Testis (tissue), 2 donors: ENCODE measurements at regions not wholly inside any gene's neighbourhood (a gene's known extent, or its start where the extent isn't known, plus 50 kb on each side); places are given as distances from the start of the nearest gene placed in this dataset.

Experiments
- DNase-seq: peaks from one replicate; pipeline ENCODE4 v3.0.0-alpha.2; 2019
- H3K27ac ChIP-seq, 2 donors: fragments of 200-600 bp; sonication (generic); one replicate each; pipeline ENCODE4 v1.5.1; 2019
- H3K27me3 ChIP-seq: fragments of 200-600 bp; sonication (generic); one replicate; pipeline ENCODE4 v1.5.1; 2019
- H3K36me3 ChIP-seq: fragments of 200-600 bp; sonication (generic); one replicate; pipeline ENCODE4 v1.5.1; 2017; ENCODE audit warnings: low read depth; ENCODE audit errors: missing control alignments
- H3K4me1 ChIP-seq: fragments of 200-600 bp; sonication (generic); one replicate; pipeline ENCODE4 v1.5.1; 2019
- H3K4me3 ChIP-seq, 2 donors: fragments of 200-600 bp; sonication (generic); one replicate each; pipeline ENCODE4 v1.5.1; 2017 to 2019
- H3K9me3 ChIP-seq: fragments of 200-600 bp; sonication (generic); one replicate; pipeline ENCODE4 v1.5.1; 2017
- POLR2A ChIP-seq: fragments of 450-650 bp; IDR thresholded peaks from one replicate; pipeline ENCODE4 v1.6.1; 2017; ENCODE audit warnings: antibody characterized with exemption, mild to moderate bottlenecking, moderate library complexity
- WGBS, 2 donors: methylation state at CpG; one replicate each; pipeline ENCODE4 v1.1.5; 2018; 5-methylcytosine and 5-hydroxymethylcytosine counted together
- intact Hi-C: fragments of 100-400 bp; cut with DNase I; formaldehyde crosslinking; loops from one replicate; pipeline ENCODE4 v1.15.1; 2023; ENCODE audit warnings: low total_unique reads
- TF ChIP-seq, protein P1 (sequence below), 3 experiments: fragments of 450-650 bp in 2 of 3; fragments of 200-600 bp in 1 of 3; sonication (generic) in 1 of 3; IDR thresholded peaks; one replicate each; pipeline ENCODE4 v1.5.1; 2016 to 2019; ENCODE audit warnings: antibody characterized with exemption in 3 of 3, mild to moderate bottlenecking in 2 of 3, moderate library complexity in 1 of 3

DNA sequence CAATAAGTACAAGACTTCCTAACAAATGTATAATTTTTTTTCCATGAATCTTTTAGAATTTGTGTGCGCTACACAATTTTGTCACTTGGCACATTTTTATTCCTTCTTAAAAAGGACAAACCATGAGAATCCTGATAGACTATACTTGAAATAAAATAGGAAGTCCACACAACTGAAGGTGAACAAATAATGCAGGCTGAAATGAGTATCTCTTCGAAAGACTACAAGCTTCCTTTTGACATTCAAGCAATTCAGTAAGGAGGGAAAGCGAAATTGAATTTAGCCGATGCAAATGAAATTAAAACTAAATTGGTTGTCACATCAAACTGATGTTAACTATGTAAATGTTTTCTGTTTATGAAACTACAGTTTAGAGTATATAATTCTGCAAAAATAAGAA is 374.4 kb upstream of the CCNH start:
- TF ChIP-seq, protein P1, sequence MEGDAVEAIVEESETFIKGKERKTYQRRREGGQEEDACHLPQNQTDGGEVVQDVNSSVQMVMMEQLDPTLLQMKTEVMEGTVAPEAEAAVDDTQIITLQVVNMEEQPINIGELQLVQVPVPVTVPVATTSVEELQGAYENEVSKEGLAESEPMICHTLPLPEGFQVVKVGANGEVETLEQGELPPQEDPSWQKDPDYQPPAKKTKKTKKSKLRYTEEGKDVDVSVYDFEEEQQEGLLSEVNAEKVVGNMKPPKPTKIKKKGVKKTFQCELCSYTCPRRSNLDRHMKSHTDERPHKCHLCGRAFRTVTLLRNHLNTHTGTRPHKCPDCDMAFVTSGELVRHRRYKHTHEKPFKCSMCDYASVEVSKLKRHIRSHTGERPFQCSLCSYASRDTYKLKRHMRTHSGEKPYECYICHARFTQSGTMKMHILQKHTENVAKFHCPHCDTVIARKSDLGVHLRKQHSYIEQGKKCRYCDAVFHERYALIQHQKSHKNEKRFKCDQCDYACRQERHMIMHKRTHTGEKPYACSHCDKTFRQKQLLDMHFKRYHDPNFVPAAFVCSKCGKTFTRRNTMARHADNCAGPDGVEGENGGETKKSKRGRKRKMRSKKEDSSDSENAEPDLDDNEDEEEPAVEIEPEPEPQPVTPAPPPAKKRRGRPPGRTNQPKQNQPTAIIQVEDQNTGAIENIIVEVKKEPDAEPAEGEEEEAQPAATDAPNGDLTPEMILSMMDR (IDR thresholded peaks at IDR 0.05): no peak
- TF ChIP-seq POLR2A: no peak
- Histone ChIP-seq H3K36me3 (no peaks in the 10 kb centered on the region), H3K4me1 (no peaks in the 10 kb centered on the region), H3K27me3 (no peaks in the 10 kb centered on the region), H3K4me3 (no peak overlapping the region), H3K9me3 (no peaks in the 10 kb centered on the region), H3K27ac (no peak overlapping the region)
- intact Hi-C loops: loop anchor here (10.0 kb wide), 1 partner anchor 898 kb away; no protein-coding TSS in a partner anchor
- no peak for DNase-seq
- WGBS, 2 donors: 64 to 75% methylated on average over 4 of the region's 4 CpGs

- no peaks in the 10 kb centered on the region for H3K36me3 ChIP-seq
- intact Hi-C loops: loop anchor here (10.0 kb wide), 1 partner anchor 898 kb away; no protein-coding TSS in a partner anchor
Observed at GRCh38 chr5:87786471-87786870, 373.7 kb upstream of the CCNH start.

DNA sequence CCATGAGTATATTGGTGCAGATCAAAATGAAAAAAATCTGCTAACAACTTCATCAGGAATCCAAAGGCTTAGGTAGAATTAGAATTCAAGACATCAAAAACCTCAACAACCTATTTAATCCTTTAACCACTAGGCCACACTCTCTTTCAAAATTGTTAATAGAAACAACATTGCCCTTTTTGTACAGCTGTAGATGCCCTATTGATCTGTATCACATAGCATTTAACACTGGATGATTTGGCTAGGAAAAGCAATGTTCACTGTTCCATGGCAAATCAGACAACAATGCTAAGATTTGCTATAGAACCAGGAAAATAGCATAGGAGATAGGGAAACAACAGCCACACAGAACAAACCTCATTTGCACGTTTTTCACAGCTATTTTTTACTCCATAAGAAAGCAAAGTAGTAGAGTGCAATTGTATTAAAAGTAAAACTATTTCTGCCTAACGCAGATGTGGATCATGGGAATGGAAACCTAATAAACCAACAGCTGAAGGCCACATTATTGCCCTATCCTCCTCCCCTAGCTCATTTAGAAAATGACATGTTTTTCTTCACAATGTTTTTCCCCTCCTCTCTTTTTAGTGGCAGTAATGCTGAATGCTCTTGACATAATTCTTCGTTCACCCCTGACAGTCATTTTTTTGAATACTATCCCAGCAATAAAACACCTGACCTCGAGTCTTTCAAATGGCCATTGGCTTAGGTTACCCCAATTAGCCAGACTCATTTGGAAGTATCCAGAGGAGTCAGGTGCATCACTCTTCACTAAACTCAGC is 373.0 kb upstream of the CCNH start:
- no peak for DNase-seq
- H3K4me1 ChIP-seq: no peaks in the 10 kb centered on the region
- intact Hi-C loops: loop anchor here (10.0 kb wide), 1 partner anchor 899 kb away; no protein-coding TSS in a partner anchor
- H3K36me3 ChIP-seq: no peaks in the 10 kb centered on the region
- H3K27me3 ChIP-seq: no peaks in the 10 kb centered on the region
- no peak for TF ChIP-seq POLR2A
- TF ChIP-seq, protein P1 (IDR thresholded peaks at IDR 0.05): no peak
- WGBS, 2 donors: 40 to 65% methylated on average over 4 of the region's 4 CpGs
- H3K9me3 ChIP-seq: no peaks in the 10 kb centered on the region
- no peak overlapping the region for H3K4me3 ChIP-seq
- H3K27ac ChIP-seq: no peak overlapping the region

More at GRCh38 chr5:87786471-87786870, 373.7 kb upstream of the CCNH start:
- TF ChIP-seq, protein P1 (IDR thresholded peaks at IDR 0.05): no peak
- TF ChIP-seq POLR2A: no peak
- Histone ChIP-seq H3K9me3 (no peaks in the 10 kb centered on the region), H3K27me3 (no peaks in the 10 kb centered on the region), H3K27ac (no peak overlapping the region), H3K4me3 (no peak overlapping the region), H3K4me1 (no peaks in the 10 kb centered on the region)
- no peak for DNase-seq
- WGBS, 2 donors: 61 to 74% methylated on average over 1 of the region's 1 CpG

- no peak for TF ChIP-seq POLR2A
- TF ChIP-seq, protein P1 (IDR thresholded peaks at IDR 0.05): no peak
- Histone ChIP-seq H3K4me1 (no peaks in the 10 kb centered on the region), H3K4me3 (no peak overlapping the region), H3K27me3 (no peaks in the 10 kb centered on the region), H3K36me3 (no peaks in the 10 kb centered on the region), H3K9me3 (no peaks in the 10 kb centered on the region), H3K27ac (no peak overlapping the region)
- intact Hi-C loops: loop anchor here (10.0 kb wide), 1 partner anchor 900 kb away; no protein-coding TSS in a partner anchor
- 76 to 86% methylated on average over 4 of the region's 4 CpGs for WGBS, 2 donors
- no peak for DNase-seq
Observed at GRCh38 chr5:87784879-87785495, 372.3 kb upstream of the CCNH start.
